Loucy (cell line): ENCODE measurements at regions not wholly inside any gene's neighbourhood (a gene's known extent, or its start where the extent isn't known, plus 50 kb on each side); places are given as distances from the start of the nearest gene placed in this dataset.

ENCODE experiments used
- H2AFZ ChIP-seq: fragments of 200-600 bp; sonication (generic); 2 replicates; pipeline ENCODE4 v1.6.0; 2016; ENCODE audit warnings: antibody characterized with exemption, mild to moderate bottlenecking, low read length, moderate library complexity
- H3F3A ChIP-seq: fragments of 200-600 bp; 2 replicates; pipeline ENCODE4 v1.6.0; 2016; ENCODE audit warnings: antibody characterized with exemption, low read depth, mild to moderate bottlenecking
- H3K27me3 ChIP-seq: fragments of 200-600 bp; sonication (generic); 2 replicates; pipeline ENCODE4 v1.6.1; 2014; ENCODE audit warnings: low read length, mild to moderate bottlenecking; ENCODE audit not compliant: insufficient read depth, poor library complexity, severe bottlenecking
- H3K36me3 ChIP-seq: fragments of 200-600 bp; sonication (generic); 2 replicates; pipeline ENCODE4 v1.6.1; 2016; ENCODE audit warnings: low read length; ENCODE audit not compliant: insufficient read depth
- H3K4me1 ChIP-seq: fragments of 200-600 bp; sonication (generic); 2 replicates; pipeline ENCODE4 v1.5.1; 2014; ENCODE audit warnings: low read length, mild to moderate bottlenecking; ENCODE audit not compliant: insufficient read depth, poor library complexity, severe bottlenecking
- H3K4me2 ChIP-seq: fragments of 200-600 bp; sonication (generic); 2 replicates; pipeline ENCODE4 v1.6.0; 2014; ENCODE audit warnings: antibody characterized with exemption, low read length, low read depth, mild to moderate bottlenecking; ENCODE audit not compliant: poor library complexity, severe bottlenecking
- H3K4me3 ChIP-seq: fragments of 200-600 bp; sonication (generic); 2 replicates; pipeline ENCODE4 v1.5.1; 2014; ENCODE audit warnings: low read length, mild to moderate bottlenecking, mixed read lengths; ENCODE audit not compliant: poor library complexity, severe bottlenecking
- H3K79me2 ChIP-seq: fragments of 200-600 bp; sonication (generic); 2 replicates; pipeline ENCODE4 v1.6.1; 2014; ENCODE audit warnings: low read length; ENCODE audit not compliant: insufficient read depth
- H3K9ac ChIP-seq: fragments of 200-600 bp; sonication (generic); 2 replicates; pipeline ENCODE4 v1.6.0; 2014; ENCODE audit warnings: mild to moderate bottlenecking, low read depth, low read length, moderate library complexity; ENCODE audit not compliant: poor library complexity, severe bottlenecking
- H3K9me2 ChIP-seq: fragments of 200-600 bp; sonication (generic); replicated peaks from 2 replicates; pipeline ENCODE4 v1.6.1; 2016; ENCODE audit warnings: low read depth, low read length, mixed read lengths
- H3K9me3 ChIP-seq: fragments of 200-600 bp; sonication (generic); 2 replicates; pipeline ENCODE4 v1.6.1; 2014; ENCODE audit warnings: mild to moderate bottlenecking, antibody characterized with exemption, low read length, low read depth; ENCODE audit not compliant: insufficient read depth
- H4K20me1 ChIP-seq: fragments of 200-600 bp; sonication (generic); 2 replicates; pipeline ENCODE4 v1.6.0; 2014; ENCODE audit warnings: antibody characterized with exemption, low read length, mild to moderate bottlenecking; ENCODE audit not compliant: insufficient read depth, poor library complexity, severe bottlenecking
- EZH2phosphoT487 ChIP-seq: fragments of 200-600 bp; IDR thresholded peaks from 2 replicates; pipeline ENCODE4 v1.6.1; 2018; ENCODE audit warnings: antibody characterized with exemption, mild to moderate bottlenecking, moderate library complexity, borderline replicate concordance
- TF ChIP-seq, protein P1 (sequence below): fragments of 200-600 bp; sonication (generic); conservative IDR thresholded peaks from 2 replicates; pipeline ENCODE4 v1.5.1; 2014; ENCODE audit warnings: mild to moderate bottlenecking, antibody characterized with exemption, low read length

DNA sequence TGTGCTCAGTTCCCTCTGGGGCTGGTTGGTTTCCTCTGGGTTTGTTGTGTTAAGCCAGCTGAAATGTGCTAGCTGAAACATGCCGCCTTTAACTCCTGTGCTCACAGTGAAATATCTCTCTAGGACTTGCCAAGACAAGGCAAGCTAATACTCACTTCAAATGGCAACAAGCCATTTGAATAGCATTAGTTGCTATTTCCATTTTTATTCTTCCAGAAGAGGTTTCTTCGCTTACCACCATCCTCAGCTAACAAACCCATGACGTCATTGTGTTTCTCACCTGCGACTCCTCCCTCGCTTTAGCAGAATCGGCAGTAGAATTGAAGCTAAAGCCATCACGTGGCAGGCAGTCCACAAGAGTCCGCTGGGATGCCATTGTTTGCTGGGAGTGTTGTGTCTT lies 61.3 kb downstream of the ZNF22 start:
- H3K36me3 ChIP-seq = no peaks in the 10 kb centered on the region
- H4K20me1 ChIP-seq = no peaks in the 10 kb centered on the region
- H3K4me2 ChIP-seq = no peak overlapping the region
- no peaks in the 10 kb centered on the region for H3F3A ChIP-seq
- H3K4me3 ChIP-seq = no peak overlapping the region
- H3K27me3 ChIP-seq = no peaks in the 10 kb centered on the region
- H3K4me1 ChIP-seq = no peaks in the 10 kb centered on the region
- TF ChIP-seq, protein P1, sequence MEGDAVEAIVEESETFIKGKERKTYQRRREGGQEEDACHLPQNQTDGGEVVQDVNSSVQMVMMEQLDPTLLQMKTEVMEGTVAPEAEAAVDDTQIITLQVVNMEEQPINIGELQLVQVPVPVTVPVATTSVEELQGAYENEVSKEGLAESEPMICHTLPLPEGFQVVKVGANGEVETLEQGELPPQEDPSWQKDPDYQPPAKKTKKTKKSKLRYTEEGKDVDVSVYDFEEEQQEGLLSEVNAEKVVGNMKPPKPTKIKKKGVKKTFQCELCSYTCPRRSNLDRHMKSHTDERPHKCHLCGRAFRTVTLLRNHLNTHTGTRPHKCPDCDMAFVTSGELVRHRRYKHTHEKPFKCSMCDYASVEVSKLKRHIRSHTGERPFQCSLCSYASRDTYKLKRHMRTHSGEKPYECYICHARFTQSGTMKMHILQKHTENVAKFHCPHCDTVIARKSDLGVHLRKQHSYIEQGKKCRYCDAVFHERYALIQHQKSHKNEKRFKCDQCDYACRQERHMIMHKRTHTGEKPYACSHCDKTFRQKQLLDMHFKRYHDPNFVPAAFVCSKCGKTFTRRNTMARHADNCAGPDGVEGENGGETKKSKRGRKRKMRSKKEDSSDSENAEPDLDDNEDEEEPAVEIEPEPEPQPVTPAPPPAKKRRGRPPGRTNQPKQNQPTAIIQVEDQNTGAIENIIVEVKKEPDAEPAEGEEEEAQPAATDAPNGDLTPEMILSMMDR = no peak
- TF ChIP-seq EZH2phosphoT487 = no peak
- H3K9me2 ChIP-seq = no peaks in the 10 kb centered on the region
- H3K79me2 ChIP-seq = no peaks in the 10 kb centered on the region
- no peaks in the 10 kb centered on the region for H3K9me3 ChIP-seq
- no peak overlapping the region for H2AFZ ChIP-seq
- H3K9ac ChIP-seq = no peak overlapping the region

DNA sequence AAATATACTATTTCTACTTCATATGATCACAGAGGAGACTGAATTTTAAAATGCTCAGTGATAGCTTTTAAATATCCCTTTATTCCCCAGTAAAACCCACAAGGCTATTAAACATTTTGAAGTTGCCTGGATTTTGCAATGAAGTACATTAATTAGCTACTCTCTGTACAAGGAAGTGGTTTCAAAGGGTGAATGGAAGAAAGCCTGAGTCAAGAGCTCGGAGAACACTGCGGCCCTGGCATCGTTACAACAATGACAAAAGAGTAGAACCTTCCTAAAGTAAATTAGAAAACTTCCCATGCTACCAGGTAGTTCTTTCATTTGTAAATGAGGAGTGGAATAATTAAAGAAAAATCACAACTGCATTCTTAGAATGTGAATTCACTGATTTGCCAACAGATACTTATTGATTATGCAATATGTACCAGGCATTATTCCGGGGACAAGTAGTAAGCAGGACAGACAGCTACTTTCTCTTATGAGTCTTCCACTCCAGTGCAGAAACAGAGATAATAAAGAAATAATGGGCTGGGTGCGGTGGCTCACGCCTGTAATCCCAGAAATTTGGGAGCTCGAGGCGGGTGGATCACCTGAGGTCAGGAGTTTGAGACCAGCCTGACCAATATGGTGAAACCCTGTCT lies 63.0 kb downstream of the ZNF22 start:
- Histone ChIP-seq H3K36me3 (no peaks in the 10 kb centered on the region), H2AFZ (no peak overlapping the region), H3K27me3 (no peaks in the 10 kb centered on the region), H4K20me1 (no peaks in the 10 kb centered on the region), H3F3A (no peaks in the 10 kb centered on the region), H3K9me2 (no peaks in the 10 kb centered on the region), H3K4me1 (no peaks in the 10 kb centered on the region), H3K9me3 (no peaks in the 10 kb centered on the region), H3K79me2 (no peaks in the 10 kb centered on the region), H3K4me2 (no peak overlapping the region), H3K4me3 (no peak overlapping the region), H3K9ac (no peak overlapping the region)
- no peak for TF ChIP-seq EZH2phosphoT487

DNA sequence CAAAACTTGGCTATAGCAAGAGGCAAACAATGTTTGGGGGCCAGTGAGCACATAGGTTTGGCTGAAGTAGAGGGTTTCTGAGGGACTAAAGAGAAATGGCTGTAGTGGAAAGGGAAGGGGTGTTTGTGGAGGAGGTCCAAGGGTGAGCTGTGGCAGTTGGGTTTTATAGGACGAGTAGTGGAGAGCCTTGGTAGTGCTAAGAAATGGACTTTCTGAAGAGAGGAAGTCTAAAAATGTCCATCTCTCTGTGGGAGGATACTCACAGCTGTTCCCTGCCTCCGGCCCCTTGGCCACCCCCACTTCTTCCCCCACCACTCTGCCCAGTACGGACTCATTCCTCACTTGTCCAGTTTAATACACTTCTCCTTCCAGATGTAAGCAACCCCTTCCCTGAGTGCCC lies 64.3 kb downstream of the ZNF22 start:
- Histone ChIP-seq H3F3A (no peaks in the 10 kb centered on the region), H3K79me2 (no peaks in the 10 kb centered on the region), H3K4me3 (no peak overlapping the region), H3K4me2 (no peak overlapping the region), H3K4me1 (no peaks in the 10 kb centered on the region), H3K9me3 (no peaks in the 10 kb centered on the region), H3K9me2 (no peaks in the 10 kb centered on the region), H2AFZ (no peak overlapping the region), H4K20me1 (no peaks in the 10 kb centered on the region), H3K36me3 (no peaks in the 10 kb centered on the region), H3K9ac (no peak overlapping the region), H3K27me3 (no peaks in the 10 kb centered on the region)
- TF ChIP-seq, protein P1 = no peak
- no peak for TF ChIP-seq EZH2phosphoT487
